H9 (cell line): ENCODE measurements at regions not wholly inside any gene's neighbourhood (a gene's known extent, or its start where the extent isn't known, plus 50 kb on each side); places are given as distances from the start of the nearest gene placed in this dataset.

Experiments used
- DNase-seq: peaks from one replicate; pipeline ENCODE4 v3.0.0-alpha.2; 2017
- H2AFZ ChIP-seq: one replicate; pipeline ENCODE4 v1.6.1; 2013; ENCODE audit warnings: mild to moderate bottlenecking, low read length, control low read depth, moderate library complexity
- H2AK5ac ChIP-seq: 2 replicates; pipeline ENCODE4 v1.6.1; 2013; ENCODE audit warnings: low read length, control low read depth, mixed read lengths; ENCODE audit not compliant: insufficient read length
- H2BK120ac ChIP-seq: one replicate; pipeline ENCODE4 v1.6.1; 2013; ENCODE audit warnings: low read depth, mild to moderate bottlenecking, low read length, control low read depth, inconsistent platforms; ENCODE audit not compliant: poor library complexity, severe bottlenecking
- H2BK12ac ChIP-seq: 2 replicates; pipeline ENCODE4 v1.6.1; 2013; ENCODE audit warnings: low read length, control low read depth, mixed read lengths, low read depth; ENCODE audit not compliant: insufficient read length
- H2BK15ac ChIP-seq: 2 replicates; pipeline ENCODE4 v1.6.1; 2013; ENCODE audit warnings: low read depth, low read length, control low read depth
- H2BK20ac ChIP-seq: one replicate; pipeline ENCODE4 v1.6.1; 2013; ENCODE audit warnings: low read depth, mild to moderate bottlenecking, low read length, control low read depth, inconsistent platforms; ENCODE audit not compliant: poor library complexity, severe bottlenecking
- H2BK5ac ChIP-seq: 2 replicates; pipeline ENCODE4 v1.6.1; 2013; ENCODE audit warnings: low read length, control low read depth, mixed read lengths; ENCODE audit not compliant: insufficient read length
- H3K14ac ChIP-seq: 2 replicates; pipeline ENCODE4 v1.6.1; 2013; ENCODE audit warnings: low read length, control low read depth; ENCODE audit not compliant: insufficient read depth
- H3K18ac ChIP-seq: 2 replicates; pipeline ENCODE4 v1.6.1; 2013; ENCODE audit warnings: low read depth, mild to moderate bottlenecking, mixed read lengths, low read length, control low read depth; ENCODE audit not compliant: insufficient read length
- H3K23ac ChIP-seq: 2 replicates; pipeline ENCODE4 v1.6.1; 2013; ENCODE audit warnings: low read length, control low read depth, mixed read lengths, low read depth; ENCODE audit not compliant: insufficient read length
- H3K23me2 ChIP-seq: 2 replicates; pipeline ENCODE4 v1.6.1; 2013; ENCODE audit warnings: low read depth, mild to moderate bottlenecking, mixed read lengths, low read length, control low read depth; ENCODE audit not compliant: insufficient read length, poor library complexity, severe bottlenecking
- H3K27ac ChIP-seq: 2 replicates; pipeline ENCODE4 v1.5.1; 2013; ENCODE audit warnings: low read length, control low read depth, mixed read lengths, low read depth; ENCODE audit not compliant: insufficient read length
- H3K27me3 ChIP-seq: 2 replicates; pipeline ENCODE4 v1.6.1; 2013; ENCODE audit warnings: low read length, control low read depth, inconsistent platforms; ENCODE audit not compliant: insufficient read depth
- H3K4ac ChIP-seq: 2 replicates; pipeline ENCODE4 v1.6.1; 2013; ENCODE audit warnings: low read depth, mild to moderate bottlenecking, control low read depth, inconsistent platforms, low read length, moderate library complexity
- H3K4me1 ChIP-seq: 2 replicates; pipeline ENCODE4 v1.6.1; 2013; ENCODE audit warnings: low read length, control low read depth, inconsistent platforms; ENCODE audit not compliant: insufficient read depth
- H3K4me2 ChIP-seq: 2 replicates; pipeline ENCODE4 v1.6.1; 2013; ENCODE audit warnings: low read length, control low read depth, mixed read lengths; ENCODE audit not compliant: insufficient read length, insufficient read depth
- H3K56ac ChIP-seq: 2 replicates; pipeline ENCODE4 v1.6.1; 2013; ENCODE audit warnings: low read depth, mild to moderate bottlenecking, mixed read lengths, low read length, control low read depth; ENCODE audit not compliant: insufficient read length
- H3K79me1 ChIP-seq: 2 replicates; pipeline ENCODE4 v1.6.1; 2013; ENCODE audit warnings: low read depth, mild to moderate bottlenecking, moderate library complexity, low read length, control low read depth, inconsistent platforms; ENCODE audit not compliant: insufficient read depth, poor library complexity, severe bottlenecking
- H3K79me2 ChIP-seq: 2 replicates; pipeline ENCODE4 v1.6.1; 2013; ENCODE audit warnings: low read length, control low read depth, inconsistent platforms; ENCODE audit not compliant: insufficient read depth
- H3K9ac ChIP-seq: 2 replicates; pipeline ENCODE4 v1.6.1; 2013; ENCODE audit warnings: low read length, control low read depth, mixed read lengths; ENCODE audit not compliant: insufficient read length; ENCODE audit errors: extremely low read depth
- H3K9me3 ChIP-seq: one replicate; pipeline ENCODE4 v1.6.1; 2013; ENCODE audit warnings: low read depth, low read length, inconsistent platforms; ENCODE audit not compliant: control insufficient read depth
- H3T11ph ChIP-seq: one replicate; pipeline ENCODE4 v1.6.1; 2013; ENCODE audit warnings: mild to moderate bottlenecking, low read length, control low read depth, inconsistent platforms
- H4K20me1 ChIP-seq: one replicate; pipeline ENCODE4 v1.6.1; 2013; ENCODE audit not compliant: control insufficient read depth, insufficient read length, insufficient read depth
- H4K5ac ChIP-seq: 2 replicates; pipeline ENCODE4 v1.6.1; 2013; ENCODE audit warnings: low read depth, mild to moderate bottlenecking, mixed read lengths, low read length, control low read depth; ENCODE audit not compliant: insufficient read length
- H4K8ac ChIP-seq: replicated peaks from 2 replicates; pipeline ENCODE4 v1.6.1; 2013; ENCODE audit warnings: low read length, control low read depth, mixed read lengths, low read depth; ENCODE audit not compliant: insufficient read length
- H4K91ac ChIP-seq: 2 replicates; pipeline ENCODE4 v1.6.1; 2013; ENCODE audit warnings: low read depth, mild to moderate bottlenecking, moderate library complexity, mixed read lengths, low read length, control low read depth; ENCODE audit not compliant: insufficient read length
- H3K27ac Mint-ChIP-seq, 3 experiments: 2 replicates in 2 of 3; 3 replicates in 1 of 3; pipeline ENCODE4 v1.8.0; 2020 to 2021; ENCODE audit warnings: mixed read lengths in 3 of 3, mild to moderate bottlenecking in 1 of 3, moderate library complexity in 1 of 3
- H3K27me3 Mint-ChIP-seq: 2 replicates; pipeline ENCODE4 v1.8.0; 2021; ENCODE audit warnings: low read depth, mild to moderate bottlenecking, moderate library complexity, mixed read lengths
- H3K36me3 Mint-ChIP-seq, 3 experiments: 2 replicates in 2 of 3; 3 replicates in 1 of 3; pipeline ENCODE4 v1.8.0; 2020 to 2021; ENCODE audit warnings: low read depth in 3 of 3, mixed read lengths in 3 of 3; ENCODE audit not compliant: insufficient read depth in 1 of 3
- H3K4me1 Mint-ChIP-seq, 2 experiments: 2 replicates each; pipeline ENCODE4 v1.8.0; 2020; ENCODE audit warnings: mixed read lengths in 2 of 2
- H3K4me3 Mint-ChIP-seq, 2 experiments: 2 replicates in 1 of 2; 3 replicates in 1 of 2; pipeline ENCODE4 v1.8.0; 2020 to 2021; ENCODE audit warnings: mild to moderate bottlenecking in 2 of 2, mixed read lengths in 2 of 2, moderate library complexity in 1 of 2
- H3K9me3 Mint-ChIP-seq, 2 experiments: 2 replicates in 1 of 2; 3 replicates in 1 of 2; pipeline ENCODE4 v1.8.0; 2020; ENCODE audit warnings: mild to moderate bottlenecking in 2 of 2, mixed read lengths in 2 of 2, moderate library complexity in 1 of 2
- CTCF ChIP-seq: fragments of 200-600 bp; sonication (generic); conservative IDR thresholded peaks from 3 replicates; pipeline ENCODE4 v1.8.0; 2021; ENCODE audit warnings: antibody characterized with exemption, mild to moderate bottlenecking
- WGBS: extraction: QIAGEN DNeasy Blood & Tissue Kit; methylation state at CpG from one replicate; pipeline ENCODE4 v1.1.7; 2013; ENCODE audit warnings: missing lambda C conversion rate, low lambda C conversion rate, mixed read lengths; ENCODE audit not compliant: insufficient read length; ENCODE audit errors: extremely low coverage; 5-methylcytosine and 5-hydroxymethylcytosine counted together

- H4K5ac ChIP-seq = no peak overlapping the region
- H3K23me2 ChIP-seq = no peaks in the 10 kb centered on the region
- no peaks in the 10 kb centered on the region for H3K9me3 ChIP-seq
- H2BK12ac ChIP-seq = no peak overlapping the region
- H3K79me1 ChIP-seq = no peaks in the 10 kb centered on the region
- H3K4me1 ChIP-seq = 0 out of 2 replicates have a peak, but pooled peaks cover 2% of the 10 kb centered on the region
- no peak overlapping the region for H3K27ac ChIP-seq
- no peak overlapping the region for H4K8ac ChIP-seq
- H3K4ac ChIP-seq = no peak overlapping the region
- H2BK15ac ChIP-seq = no peak overlapping the region
- Mint-ChIP-seq H3K9me3 (peaks cover 0 to 2% of the 10 kb centered on the region in 2 experiments; a peak in 2 of 5 replicates), H3K4me3 (no peak overlapping the region), H3K4me1 (no peaks in the 10 kb centered on the region), H3K36me3 (peaks cover 0 to 2% (median 0%) of the 10 kb centered on the region in 3 experiments; a peak in 3 of 7 replicates), H3K27me3 (no peaks in the 10 kb centered on the region), H3K27ac (no peak overlapping the region)
- H2AK5ac ChIP-seq = no peak overlapping the region
- no peaks in the 10 kb centered on the region for H3K27me3 ChIP-seq
- no peaks in the 10 kb centered on the region for H4K20me1 ChIP-seq
- H3K23ac ChIP-seq = no peak overlapping the region
- WGBS = no CpG with 5 or more reads among the region's 19 CpGs
- no peak overlapping the region for H3K9ac ChIP-seq
- no peak overlapping the region for H3K4me2 ChIP-seq
- H2BK120ac ChIP-seq = no peak overlapping the region
- no peak overlapping the region for H2BK5ac ChIP-seq
- no peak overlapping the region for H2BK20ac ChIP-seq
- H3K18ac ChIP-seq = no peak overlapping the region
- no peak overlapping the region for H3K14ac ChIP-seq
- no peak overlapping the region for H4K91ac ChIP-seq
- H3K79me2 ChIP-seq = no peaks in the 10 kb centered on the region
- no peak overlapping the region for H3K56ac ChIP-seq
- TF ChIP-seq CTCF = no peak
- no peak overlapping the region for H2AFZ ChIP-seq
- DNase-seq = no peak
- H3T11ph ChIP-seq = no peak overlapping the region
Observed at GRCh38 chr4:177862541-177863176, 420.4 kb upstream of the AGA start.
